ENCODE measurements at regions not wholly inside any gene's neighbourhood (a gene's known extent, or its start where the extent isn't known, plus 50 kb on each side); places are given as distances from the start of the nearest gene placed in this dataset.
"Not testable (repeated sequence)": the region's sequence is repeated elsewhere in the genome, so short reads cannot be mapped to it uniquely, and the experiment has no call there.

GRCh38 chr4:163077680-163078079 is 89.0 kb downstream of the NAF1 start:
- no peak for DNase-seq (ENCODE audit: low read depth, low spot score)

GRCh38 chr4:163072222-163072621 is 94.5 kb downstream of the NAF1 start:
- no peak for DNase-seq (ENCODE audit: low read depth, low spot score)

- DNase-seq (ENCODE audit: low read depth, low spot score), result no peak
Observed at GRCh38 chr4:163071308-163071707, 95.4 kb downstream of the NAF1 start.

GRCh38 chr4:163070023-163070422 is 96.7 kb downstream of the NAF1 start:
- DNase-seq (ENCODE audit: low read depth, low spot score), result no peak

GRCh38 chr4:163063891-163064290 is 102.8 kb downstream of the NAF1 start:
- DNase-seq (ENCODE audit: low read depth, low spot score), result no peak

- no peak for DNase-seq (ENCODE audit: low read depth, low spot score)
Observed at GRCh38 chr4:163048447-163048846, 118.2 kb downstream of the NAF1 start.

- no peak for DNase-seq (ENCODE audit: low read depth, low spot score)
Observed at GRCh38 chr4:163042306-163042705, 124.4 kb downstream of the NAF1 start.

GRCh38 chr4:163017135-163017534 is 149.6 kb downstream of the NAF1 start:
- no peak for DNase-seq (ENCODE audit: low read depth, low spot score)

GRCh38 chr4:163012816-163013215 is 153.9 kb downstream of the NAF1 start:
- DNase-seq (ENCODE audit: low read depth, low spot score), result no peak

- no peak for DNase-seq (ENCODE audit: low read depth, low spot score)
Observed at GRCh38 chr4:163003979-163004378, 162.7 kb downstream of the NAF1 start.

GRCh38 chr4:162988530-162988929 is 178.2 kb downstream of the NAF1 start:
- DNase-seq (ENCODE audit: low read depth, low spot score), result no peak

GRCh38 chr4:162985131-162985530 is 181.6 kb downstream of the NAF1 start:
- no peak for DNase-seq (ENCODE audit: low read depth, low spot score)

GRCh38 chr4:162984621-162985020 is 182.1 kb downstream of the NAF1 start:
- no peak for DNase-seq (ENCODE audit: low read depth, low spot score)

- DNase-seq (ENCODE audit: low read depth, low spot score), result no peak
Observed at GRCh38 chr4:162981823-162982222, 184.9 kb downstream of the NAF1 start.

- no peak for DNase-seq (ENCODE audit: low read depth, low spot score)
Observed at GRCh38 chr4:162978398-162978797, 188.3 kb downstream of the NAF1 start.

- no peak for DNase-seq (ENCODE audit: low read depth, low spot score)
Observed at GRCh38 chr4:162977788-162978187, 188.9 kb downstream of the NAF1 start.

GRCh38 chr4:162972661-162973330 is 193.9 kb downstream of the NAF1 start:
- DNase-seq (ENCODE audit: low read depth, low spot score), result no peak

- no peak for DNase-seq (ENCODE audit: low read depth, low spot score)
Observed at GRCh38 chr4:162969194-162969593, 197.5 kb downstream of the NAF1 start.

- DNase-seq (ENCODE audit: low read depth, low spot score), result not testable (repeated sequence)
Observed at GRCh38 chr4:162965978-162966377, 200.7 kb downstream of the NAF1 start.

- no peak for DNase-seq (ENCODE audit: low read depth, low spot score)
Observed at GRCh38 chr4:162959046-162959445, 207.6 kb downstream of the NAF1 start.

GRCh38 chr4:162957521-162958143 is 209.1 kb downstream of the NAF1 start:
- no peak for DNase-seq (ENCODE audit: low read depth, low spot score)

GRCh38 chr4:162954976-162955375 is 211.7 kb downstream of the NAF1 start:
- DNase-seq (ENCODE audit: low read depth, low spot score), result no peak

- no peak for DNase-seq (ENCODE audit: low read depth, low spot score)
Observed at GRCh38 chr4:162952232-162952631, 214.5 kb downstream of the NAF1 start.

- DNase-seq (ENCODE audit: low read depth, low spot score), result no peak
Observed at GRCh38 chr4:162945713-162946112, 221.0 kb downstream of the NAF1 start.
